ENCODE measurements at regions not wholly inside any gene's neighbourhood (a gene's known extent, or its start where the extent isn't known, plus 50 kb on each side); places are given as distances from the start of the nearest gene placed in this dataset.

- TF ChIP-seq ZNF133 (tag by site-specific recombination; IDR thresholded peaks at IDR 0.05) = no peak
- TF ChIP-seq OSR2 (tag by site-specific recombination; IDR thresholded peaks at IDR 0.05) = no peak
- TF ChIP-seq, protein P1, sequence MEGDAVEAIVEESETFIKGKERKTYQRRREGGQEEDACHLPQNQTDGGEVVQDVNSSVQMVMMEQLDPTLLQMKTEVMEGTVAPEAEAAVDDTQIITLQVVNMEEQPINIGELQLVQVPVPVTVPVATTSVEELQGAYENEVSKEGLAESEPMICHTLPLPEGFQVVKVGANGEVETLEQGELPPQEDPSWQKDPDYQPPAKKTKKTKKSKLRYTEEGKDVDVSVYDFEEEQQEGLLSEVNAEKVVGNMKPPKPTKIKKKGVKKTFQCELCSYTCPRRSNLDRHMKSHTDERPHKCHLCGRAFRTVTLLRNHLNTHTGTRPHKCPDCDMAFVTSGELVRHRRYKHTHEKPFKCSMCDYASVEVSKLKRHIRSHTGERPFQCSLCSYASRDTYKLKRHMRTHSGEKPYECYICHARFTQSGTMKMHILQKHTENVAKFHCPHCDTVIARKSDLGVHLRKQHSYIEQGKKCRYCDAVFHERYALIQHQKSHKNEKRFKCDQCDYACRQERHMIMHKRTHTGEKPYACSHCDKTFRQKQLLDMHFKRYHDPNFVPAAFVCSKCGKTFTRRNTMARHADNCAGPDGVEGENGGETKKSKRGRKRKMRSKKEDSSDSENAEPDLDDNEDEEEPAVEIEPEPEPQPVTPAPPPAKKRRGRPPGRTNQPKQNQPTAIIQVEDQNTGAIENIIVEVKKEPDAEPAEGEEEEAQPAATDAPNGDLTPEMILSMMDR (tag by site-specific recombination; IDR thresholded peaks at IDR 0.05) = no peak
- TF ChIP-seq BCL11A (tag by site-specific recombination; IDR thresholded peaks at IDR 0.05; ENCODE audit: low read depth) = no peak
- TF ChIP-seq ZBTB8A (tag by site-specific recombination; IDR thresholded peaks at IDR 0.05) = no peak
- TF ChIP-seq ZNF654 (tag by site-specific recombination; IDR thresholded peaks at IDR 0.05; ENCODE audit: low read depth) = no peak
- no peak for TF ChIP-seq ZNF175 (tag by site-specific recombination; IDR thresholded peaks at IDR 0.05)
Observed at GRCh38 chr6:67839818-67840217, 795.3 kb upstream of the ADGRB3 start.

All from HEK293 (cell line).